MM.1S (cell line): ENCODE measurements at regions not wholly inside any gene's neighbourhood (a gene's known extent, or its start where the extent isn't known, plus 50 kb on each side); places are given as distances from the start of the nearest gene placed in this dataset.

Source experiments
- DNase-seq: peaks from one replicate; pipeline ENCODE4 v3.0.0-alpha.2; 2015
- H2AFZ ChIP-seq: fragments of 300-600 bp; sonication (generic); 2 replicates; pipeline ENCODE4 v1.6.0; 2016; ENCODE audit warnings: antibody characterized with exemption, low read length
- H3F3A ChIP-seq: fragments of 300-600 bp; sonication (generic); 2 replicates; pipeline ENCODE4 v1.6.1; 2016; ENCODE audit warnings: mild to moderate bottlenecking, antibody characterized with exemption, low read length, moderate library complexity, mixed read lengths; ENCODE audit not compliant: insufficient read depth
- H3K27ac ChIP-seq: fragments of 300-600 bp; sonication (generic); 2 replicates; pipeline ENCODE4 v1.5.1; 2016; ENCODE audit warnings: mild to moderate bottlenecking, low read length
- H3K27me3 ChIP-seq: fragments of 300-600 bp; sonication (generic); replicated peaks from 2 replicates; pipeline ENCODE4 v1.6.0; 2016; ENCODE audit warnings: low read length; ENCODE audit not compliant: insufficient read depth
- H3K36me3 ChIP-seq: fragments of 300-600 bp; sonication (generic); replicated peaks from 2 replicates; pipeline ENCODE4 v1.6.1; 2016; ENCODE audit warnings: mild to moderate bottlenecking, low read length, mixed read lengths; ENCODE audit not compliant: insufficient read depth
- H3K4me1 ChIP-seq: fragments of 300-600 bp; sonication (generic); 2 replicates; pipeline ENCODE4 v1.6.1; 2016; ENCODE audit warnings: low read length, mixed read lengths
- H3K4me2 ChIP-seq: fragments of 300-600 bp; sonication (generic); 2 replicates; pipeline ENCODE4 v1.6.0; 2016; ENCODE audit warnings: low read depth, low read length
- H3K4me3 ChIP-seq: fragments of 300-600 bp; sonication (generic); 2 replicates; pipeline ENCODE4 v1.5.1; 2016; ENCODE audit warnings: low read length, mixed read lengths
- H3K79me2 ChIP-seq: fragments of 300-600 bp; sonication (generic); 2 replicates; pipeline ENCODE4 v1.6.1; 2016; ENCODE audit warnings: mixed run types, low read length, mixed read lengths
- H3K9ac ChIP-seq: fragments of 300-600 bp; sonication (generic); 2 replicates; pipeline ENCODE4 v1.6.1; 2016; ENCODE audit warnings: low read length, mixed read lengths
- H3K9me2 ChIP-seq: fragments of 300-600 bp; sonication (generic); replicated peaks from 2 replicates; pipeline ENCODE4 v1.6.1; 2016; ENCODE audit warnings: mild to moderate bottlenecking, low read length, mixed read lengths; ENCODE audit not compliant: insufficient read depth
- H3K9me3 ChIP-seq: fragments of 300-600 bp; sonication (generic); replicated peaks from 2 replicates; pipeline ENCODE4 v1.6.1; 2016; ENCODE audit warnings: mild to moderate bottlenecking, low read length, mixed read lengths; ENCODE audit not compliant: insufficient read depth
- H4K20me1 ChIP-seq: fragments of 300-600 bp; sonication (generic); 2 replicates; pipeline ENCODE4 v1.6.1; 2016; ENCODE audit warnings: mild to moderate bottlenecking, low read length, moderate library complexity, mixed read lengths; ENCODE audit not compliant: insufficient read depth
- EZH2 ChIP-seq: fragments of 300-600 bp; sonication (generic); optimal IDR thresholded peaks from 2 replicates; pipeline ENCODE3; 2017; ENCODE audit warnings: low read depth, mild to moderate bottlenecking, antibody characterized with exemption, low read length, mixed read lengths
- EZH2phosphoT487 ChIP-seq: fragments of 300-600 bp; sonication (generic); IDR thresholded peaks from 2 replicates; pipeline ENCODE4 v1.6.1; 2018; ENCODE audit warnings: antibody characterized with exemption, low read length
- TF ChIP-seq, protein P1 (sequence below): fragments of 300-600 bp; sonication (generic); IDR thresholded peaks from 2 replicates; pipeline ENCODE4 v1.5.1; 2016; ENCODE audit warnings: antibody characterized with exemption, low read length, mixed read lengths

DNA sequence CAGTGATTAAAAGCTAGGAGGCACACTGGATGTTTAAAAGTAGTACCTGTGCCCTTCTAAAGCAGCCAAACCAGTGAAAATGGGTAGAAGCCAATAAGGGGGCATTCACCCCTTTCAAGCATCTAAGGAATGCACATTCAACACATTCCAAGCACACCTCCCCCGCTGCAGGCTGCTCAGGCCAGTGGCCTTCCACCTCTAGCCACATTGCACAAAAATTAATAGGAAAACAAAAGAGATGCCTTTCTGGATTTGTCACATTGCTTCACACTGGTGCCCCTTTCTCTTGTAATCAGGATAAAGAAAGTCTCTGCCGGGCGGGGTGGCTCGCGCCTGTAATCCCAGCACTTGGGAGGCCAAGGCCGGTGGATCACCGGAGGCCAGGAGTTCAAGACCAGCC lies 834.0 kb downstream of the USP25 start:
- Histone ChIP-seq H3K36me3 (no peaks in the 10 kb centered on the region), H3K4me2 (no peak overlapping the region), H3K27me3 (no peaks in the 10 kb centered on the region), H3K79me2 (no peaks in the 10 kb centered on the region), H3K27ac (no peak overlapping the region), H3K4me3 (no peak overlapping the region), H3K9ac (no peak overlapping the region), H3K4me1 (no peaks in the 10 kb centered on the region), H2AFZ (no peak overlapping the region), H3K9me3 (no peaks in the 10 kb centered on the region), H3K9me2 (no peaks in the 10 kb centered on the region; the same call in 1 of the 2 replicates), H3F3A (no peaks in the 10 kb centered on the region), H4K20me1 (no peaks in the 10 kb centered on the region)
- TF ChIP-seq, protein P1, sequence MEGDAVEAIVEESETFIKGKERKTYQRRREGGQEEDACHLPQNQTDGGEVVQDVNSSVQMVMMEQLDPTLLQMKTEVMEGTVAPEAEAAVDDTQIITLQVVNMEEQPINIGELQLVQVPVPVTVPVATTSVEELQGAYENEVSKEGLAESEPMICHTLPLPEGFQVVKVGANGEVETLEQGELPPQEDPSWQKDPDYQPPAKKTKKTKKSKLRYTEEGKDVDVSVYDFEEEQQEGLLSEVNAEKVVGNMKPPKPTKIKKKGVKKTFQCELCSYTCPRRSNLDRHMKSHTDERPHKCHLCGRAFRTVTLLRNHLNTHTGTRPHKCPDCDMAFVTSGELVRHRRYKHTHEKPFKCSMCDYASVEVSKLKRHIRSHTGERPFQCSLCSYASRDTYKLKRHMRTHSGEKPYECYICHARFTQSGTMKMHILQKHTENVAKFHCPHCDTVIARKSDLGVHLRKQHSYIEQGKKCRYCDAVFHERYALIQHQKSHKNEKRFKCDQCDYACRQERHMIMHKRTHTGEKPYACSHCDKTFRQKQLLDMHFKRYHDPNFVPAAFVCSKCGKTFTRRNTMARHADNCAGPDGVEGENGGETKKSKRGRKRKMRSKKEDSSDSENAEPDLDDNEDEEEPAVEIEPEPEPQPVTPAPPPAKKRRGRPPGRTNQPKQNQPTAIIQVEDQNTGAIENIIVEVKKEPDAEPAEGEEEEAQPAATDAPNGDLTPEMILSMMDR = no peak
- TF ChIP-seq EZH2 = no peak
- TF ChIP-seq EZH2phosphoT487 = no peak
- no peak for DNase-seq

GRCh38 chr21:16568244-16568643 lies 838.5 kb downstream of the USP25 start:
- no peak overlapping the region for H2AFZ ChIP-seq
- H3K4me2 ChIP-seq = no peak overlapping the region
- no peak for DNase-seq
- H3K27me3 ChIP-seq = no peaks in the 10 kb centered on the region
- H4K20me1 ChIP-seq = no peaks in the 10 kb centered on the region
- H3K4me1 ChIP-seq = no peaks in the 10 kb centered on the region
- H3K4me3 ChIP-seq = no peak overlapping the region
- H3K9me3 ChIP-seq = no peaks in the 10 kb centered on the region
- H3K36me3 ChIP-seq = no peaks in the 10 kb centered on the region
- H3K79me2 ChIP-seq = no peaks in the 10 kb centered on the region
- no peak overlapping the region for H3K9ac ChIP-seq
- no peaks in the 10 kb centered on the region; the same call in 1 of the 2 replicates for H3K9me2 ChIP-seq
- no peak overlapping the region for H3K27ac ChIP-seq
- TF ChIP-seq EZH2phosphoT487 (no peak), EZH2 (no peak)
- TF ChIP-seq, protein P1 = no peak
- no peaks in the 10 kb centered on the region for H3F3A ChIP-seq

GRCh38 chr21:16568661-16569060 lies 838.9 kb downstream of the USP25 start:
- TF ChIP-seq, protein P1 = no peak
- no peak for TF ChIP-seq EZH2
- TF ChIP-seq EZH2phosphoT487 = no peak
- no peaks in the 10 kb centered on the region for H3K27me3 ChIP-seq
- no peaks in the 10 kb centered on the region for H3K79me2 ChIP-seq
- no peak overlapping the region for H3K4me3 ChIP-seq
- H2AFZ ChIP-seq = no peak overlapping the region
- H3K4me1 ChIP-seq = no peaks in the 10 kb centered on the region
- H3K27ac ChIP-seq = no peak overlapping the region
- no peaks in the 10 kb centered on the region for H3F3A ChIP-seq
- no peak overlapping the region for H3K9ac ChIP-seq
- H3K9me3 ChIP-seq = no peaks in the 10 kb centered on the region
- no peak overlapping the region for H3K4me2 ChIP-seq
- no peak for DNase-seq
- H3K36me3 ChIP-seq = no peaks in the 10 kb centered on the region
- no peaks in the 10 kb centered on the region for H4K20me1 ChIP-seq
- no peaks in the 10 kb centered on the region; the same call in 1 of the 2 replicates for H3K9me2 ChIP-seq
